T-helper 2 cell treated with Interferon-gamma antibody and Interleukin-4, amounts not matched to agents 5 μg/mL and 100 μg/mL, for 36 hours (primary cell): ENCODE measurements at regions not wholly inside any gene's neighbourhood (a gene's known extent, or its start where the extent isn't known, plus 50 kb on each side); places are given as distances from the start of the nearest gene placed in this dataset.

Experiments
- DNase-seq: peaks from one replicate; pipeline ENCODE4 v3.0.0; 2021; ENCODE audit warnings: low spot score
- H3K27ac Mint-ChIP-seq: one replicate; pipeline ENCODE4 v1.8.0; 2021; ENCODE audit warnings: mild to moderate bottlenecking, mixed read lengths
- H3K27me3 Mint-ChIP-seq: one replicate; pipeline ENCODE4 v1.8.0; 2021; ENCODE audit warnings: low read depth, mixed read lengths
- H3K36me3 Mint-ChIP-seq: one replicate; pipeline ENCODE4 v1.8.0; 2021; ENCODE audit warnings: low read depth, mixed read lengths
- H3K4me1 Mint-ChIP-seq: one replicate; pipeline ENCODE4 v1.8.0; 2021; ENCODE audit warnings: low read depth, mixed read lengths
- H3K4me3 Mint-ChIP-seq: one replicate; pipeline ENCODE4 v1.8.0; 2022; ENCODE audit warnings: mild to moderate bottlenecking, moderate library complexity, mixed read lengths
- H3K9me3 Mint-ChIP-seq: one replicate; pipeline ENCODE4 v1.8.0; 2021; ENCODE audit warnings: mixed read lengths

- H3K9me3 Mint-ChIP-seq, result no peaks in the 10 kb centered on the region
- DNase-seq, result no peak
- no peak overlapping the region for H3K4me3 Mint-ChIP-seq
- H3K27me3 Mint-ChIP-seq, result no peaks in the 10 kb centered on the region
- H3K4me1 Mint-ChIP-seq, result no peaks in the 10 kb centered on the region
- no peak overlapping the region for H3K27ac Mint-ChIP-seq
- no peaks in the 10 kb centered on the region for H3K36me3 Mint-ChIP-seq
These were observed 319.2 kb downstream of the PCDH7 start for GRCh38 chr4:31039382-31039781.

- no peak for DNase-seq
- Mint-ChIP-seq H3K27ac (no peak overlapping the region), H3K27me3 (no peaks in the 10 kb centered on the region), H3K4me1 (no peaks in the 10 kb centered on the region), H3K9me3 (no peaks in the 10 kb centered on the region), H3K36me3 (no peaks in the 10 kb centered on the region), H3K4me3 (no peak overlapping the region)
These were observed 319.9 kb downstream of the PCDH7 start for GRCh38 chr4:31040106-31040505.

DNA sequence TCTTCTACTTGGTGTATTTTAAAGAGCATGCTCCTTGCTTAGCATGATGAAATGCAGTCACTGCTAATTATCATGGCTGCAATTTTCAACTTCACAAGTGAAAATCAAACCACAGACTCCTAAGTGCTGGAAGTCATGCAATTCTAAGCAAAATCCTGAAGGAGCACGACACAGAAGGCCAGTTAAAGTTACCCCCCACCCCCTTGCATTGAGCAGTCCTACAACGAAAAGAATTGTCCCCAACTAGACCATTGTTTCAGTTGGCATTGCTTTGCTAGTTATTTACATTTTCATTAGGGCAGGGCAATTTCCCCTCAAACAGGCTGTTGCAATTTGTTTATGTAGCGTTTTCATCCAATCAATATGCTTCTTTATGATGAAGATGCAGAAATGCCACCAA, 321.2 kb downstream of the PCDH7 start:
- no peaks in the 10 kb centered on the region for H3K27me3 Mint-ChIP-seq
- H3K36me3 Mint-ChIP-seq, result no peaks in the 10 kb centered on the region

GRCh38 chr4:31041853-31042252, 321.7 kb downstream of the PCDH7 start:
- no peaks in the 10 kb centered on the region for H3K27me3 Mint-ChIP-seq
- no peak for DNase-seq
- H3K36me3 Mint-ChIP-seq, result no peaks in the 10 kb centered on the region
- no peak overlapping the region for H3K27ac Mint-ChIP-seq
- no peak overlapping the region for H3K4me3 Mint-ChIP-seq
- no peaks in the 10 kb centered on the region for H3K4me1 Mint-ChIP-seq
- H3K9me3 Mint-ChIP-seq, result no peaks in the 10 kb centered on the region

More for the DNA sequence above, 321.2 kb downstream of the PCDH7 start:
- no peaks in the 10 kb centered on the region for H3K4me1 Mint-ChIP-seq
- DNase-seq, result no peak
- H3K27ac Mint-ChIP-seq, result no peak overlapping the region
- no peaks in the 10 kb centered on the region for H3K9me3 Mint-ChIP-seq
- H3K4me3 Mint-ChIP-seq, result no peak overlapping the region

DNA sequence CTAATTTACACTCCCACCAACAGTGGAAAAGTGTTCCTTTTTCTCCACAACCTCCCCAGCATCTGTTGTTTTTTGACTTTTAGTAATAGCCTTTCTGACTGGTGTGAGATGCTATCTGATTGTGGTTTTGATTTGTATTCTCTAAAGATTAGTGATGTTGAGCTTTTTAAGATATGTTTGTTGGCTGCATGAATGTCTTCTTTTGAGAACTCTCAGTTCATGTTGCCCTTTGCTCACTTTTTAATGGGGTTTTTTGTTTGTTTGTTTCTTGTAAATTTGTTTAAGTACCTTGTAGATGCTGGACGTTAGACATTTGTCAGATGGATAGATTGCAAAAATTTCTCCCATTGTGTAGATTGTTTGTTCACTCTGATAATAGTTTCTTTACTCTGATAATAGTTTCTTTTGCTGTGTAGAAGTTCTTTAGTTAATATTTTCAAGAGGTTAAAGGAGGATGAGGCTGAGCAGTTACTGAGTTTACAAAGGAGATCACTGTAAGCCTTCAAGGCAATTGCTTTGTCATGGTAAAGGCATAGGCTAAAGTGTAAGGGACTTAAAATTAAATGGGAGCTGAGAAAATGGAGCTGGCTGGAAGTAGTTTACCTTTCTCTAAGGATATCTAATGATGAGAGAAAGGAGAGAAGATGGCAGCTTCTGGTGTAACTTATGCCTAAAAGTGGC, 323.4 kb downstream of the PCDH7 start:
- DNase-seq, result no peak
- Mint-ChIP-seq H3K27me3 (no peaks in the 10 kb centered on the region), H3K9me3 (no peaks in the 10 kb centered on the region), H3K4me1 (no peaks in the 10 kb centered on the region), H3K27ac (no peak overlapping the region), H3K4me3 (no peak overlapping the region), H3K36me3 (no peaks in the 10 kb centered on the region)

- no peaks in the 10 kb centered on the region for H3K27me3 Mint-ChIP-seq
- no peak overlapping the region for H3K4me3 Mint-ChIP-seq
- H3K36me3 Mint-ChIP-seq, result no peaks in the 10 kb centered on the region
- H3K27ac Mint-ChIP-seq, result no peak overlapping the region
- H3K4me1 Mint-ChIP-seq, result no peaks in the 10 kb centered on the region
- H3K9me3 Mint-ChIP-seq, result no peaks in the 10 kb centered on the region
- no peak for DNase-seq
These were observed 325.0 kb downstream of the PCDH7 start for GRCh38 chr4:31045151-31045550.

- Mint-ChIP-seq H3K27ac (no peak overlapping the region), H3K27me3 (no peaks in the 10 kb centered on the region), H3K4me3 (no peak overlapping the region), H3K9me3 (no peaks in the 10 kb centered on the region), H3K4me1 (no peaks in the 10 kb centered on the region), H3K36me3 (no peaks in the 10 kb centered on the region)
- DNase-seq, result no peak
These were observed 325.7 kb downstream of the PCDH7 start for GRCh38 chr4:31045724-31046318.

DNA sequence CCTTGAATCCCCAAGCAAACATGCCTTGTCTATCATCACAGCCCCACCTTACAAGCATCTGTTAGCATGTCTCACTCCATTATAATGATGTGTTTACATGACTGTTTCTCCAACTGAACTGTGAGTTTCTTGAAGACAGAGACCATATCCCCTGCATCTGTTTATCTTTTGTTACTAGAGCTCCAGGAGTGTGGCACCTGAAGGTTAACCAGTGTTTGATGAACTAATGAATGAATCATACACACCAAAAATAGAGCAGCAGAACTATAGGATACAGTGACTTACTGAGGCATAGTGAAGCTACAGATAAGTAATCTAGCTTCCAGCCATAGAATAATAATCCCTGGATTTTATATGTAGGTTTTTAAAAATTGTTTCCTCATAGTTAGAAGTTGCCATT, 331.0 kb downstream of the PCDH7 start:
- no peaks in the 10 kb centered on the region for H3K4me1 Mint-ChIP-seq
- no peaks in the 10 kb centered on the region for H3K27me3 Mint-ChIP-seq
- peaks cover 8% of the 10 kb centered on the region for H3K9me3 Mint-ChIP-seq
- no peaks in the 10 kb centered on the region for H3K36me3 Mint-ChIP-seq
- no peak overlapping the region for H3K27ac Mint-ChIP-seq
- no peak for DNase-seq
- no peak overlapping the region for H3K4me3 Mint-ChIP-seq

DNA sequence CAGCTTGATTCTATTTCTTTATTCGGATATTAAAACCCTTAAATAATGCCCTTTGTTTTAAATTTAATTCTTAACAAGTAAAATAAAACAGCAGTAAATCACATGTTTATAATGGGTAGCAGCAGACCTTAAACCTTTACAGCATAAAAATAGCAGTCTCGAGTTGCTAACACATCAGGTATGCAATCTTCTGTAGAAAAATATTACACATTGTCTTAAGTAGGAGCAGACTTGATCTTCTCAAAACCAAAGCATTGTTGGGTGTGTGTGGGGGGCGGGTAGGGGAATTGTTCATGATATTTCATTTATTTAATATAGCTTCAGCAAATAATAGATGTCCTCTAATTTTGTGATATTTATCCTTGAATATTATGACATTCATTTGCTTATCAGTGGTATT, 331.4 kb downstream of the PCDH7 start:
- Mint-ChIP-seq H3K36me3 (no peaks in the 10 kb centered on the region), H3K4me1 (no peaks in the 10 kb centered on the region), H3K4me3 (no peak overlapping the region), H3K27me3 (no peaks in the 10 kb centered on the region), H3K9me3 (peaks cover 11% of the 10 kb centered on the region), H3K27ac (no peak overlapping the region)
- no peak for DNase-seq

GRCh38 chr4:31052519-31052918, 332.4 kb downstream of the PCDH7 start:
- Mint-ChIP-seq H3K4me3 (no peak overlapping the region), H3K36me3 (no peaks in the 10 kb centered on the region), H3K4me1 (no peaks in the 10 kb centered on the region), H3K27me3 (no peaks in the 10 kb centered on the region), H3K9me3 (peaks cover 11% of the 10 kb centered on the region), H3K27ac (no peak overlapping the region)
- no peak for DNase-seq

- DNase-seq, result no peak
- Mint-ChIP-seq H3K36me3 (no peaks in the 10 kb centered on the region), H3K9me3 (peaks cover 11% of the 10 kb centered on the region)
These were observed 333.3 kb downstream of the PCDH7 start for GRCh38 chr4:31053451-31053850.

DNA sequence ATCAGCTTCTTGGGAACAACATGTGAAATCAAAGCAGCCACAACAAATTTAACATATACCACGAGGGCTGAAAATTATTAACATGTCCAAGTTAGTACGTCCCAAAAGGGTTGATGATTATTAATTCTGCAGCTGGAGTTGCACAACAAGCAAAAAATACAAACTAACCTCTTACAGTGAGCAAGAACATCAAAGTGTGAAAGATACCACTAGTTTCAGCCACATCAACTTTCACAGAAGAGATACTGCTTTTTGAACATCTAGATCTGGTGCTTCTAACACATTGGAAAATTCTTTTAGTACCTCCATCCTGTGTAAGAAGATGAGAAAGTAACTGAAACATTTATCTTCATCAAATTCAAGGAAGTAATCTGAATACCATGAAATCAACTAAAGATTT, 334.1 kb downstream of the PCDH7 start:
- no peak for DNase-seq
- Mint-ChIP-seq H3K27ac (no peak overlapping the region), H3K4me1 (no peaks in the 10 kb centered on the region), H3K4me3 (no peak overlapping the region), H3K9me3 (peaks cover 11% of the 10 kb centered on the region), H3K36me3 (no peaks in the 10 kb centered on the region), H3K27me3 (no peaks in the 10 kb centered on the region)

More at GRCh38 chr4:31053451-31053850, 333.3 kb downstream of the PCDH7 start:
- no peaks in the 10 kb centered on the region for H3K4me1 Mint-ChIP-seq
- H3K27ac Mint-ChIP-seq, result no peak overlapping the region
- no peaks in the 10 kb centered on the region for H3K27me3 Mint-ChIP-seq
- no peak overlapping the region for H3K4me3 Mint-ChIP-seq

DNA sequence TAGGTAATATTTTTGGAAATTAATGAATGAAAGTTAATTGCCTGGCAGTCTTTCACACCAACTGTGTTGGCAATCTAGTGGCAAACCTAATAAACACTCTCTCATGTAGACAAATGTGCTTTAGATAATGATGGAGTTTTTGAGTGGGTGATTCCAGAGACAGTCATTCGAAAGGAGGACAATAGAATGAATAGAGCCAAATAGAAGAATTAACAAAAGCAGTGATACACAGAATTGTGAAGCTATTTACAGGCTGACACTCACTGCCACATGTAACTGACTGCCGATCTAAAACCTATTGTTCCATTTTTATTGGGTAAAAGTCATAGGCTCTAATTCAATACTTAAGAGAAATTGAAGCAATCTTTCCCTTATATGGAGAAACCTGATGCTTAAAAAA, 338.5 kb downstream of the PCDH7 start:
- Mint-ChIP-seq H3K27me3 (no peaks in the 10 kb centered on the region), H3K27ac (no peak overlapping the region), H3K4me3 (no peak overlapping the region), H3K9me3 (peaks cover 6% of the 10 kb centered on the region), H3K36me3 (no peaks in the 10 kb centered on the region), H3K4me1 (no peaks in the 10 kb centered on the region)
- no peak for DNase-seq

- no peak for DNase-seq
- Mint-ChIP-seq H3K36me3 (no peaks in the 10 kb centered on the region), H3K27ac (no peak overlapping the region), H3K4me3 (no peak overlapping the region), H3K4me1 (no peaks in the 10 kb centered on the region), H3K27me3 (no peaks in the 10 kb centered on the region), H3K9me3 (peaks cover 6% of the 10 kb centered on the region)
These were observed 339.8 kb downstream of the PCDH7 start for GRCh38 chr4:31059753-31060522.
